Daoy (cell line): ENCODE measurements at regions not wholly inside any gene's neighbourhood (a gene's known extent, or its start where the extent isn't known, plus 50 kb on each side); places are given as distances from the start of the nearest gene placed in this dataset.
A peak's percentile ranks its signal among the peaks of the same experiment; 100 is the strongest.

Experiments
- DNase-seq: peaks from one replicate; pipeline ENCODE4 v3.0.0-alpha.2; 2015; ENCODE audit warnings: low read depth

DNA sequence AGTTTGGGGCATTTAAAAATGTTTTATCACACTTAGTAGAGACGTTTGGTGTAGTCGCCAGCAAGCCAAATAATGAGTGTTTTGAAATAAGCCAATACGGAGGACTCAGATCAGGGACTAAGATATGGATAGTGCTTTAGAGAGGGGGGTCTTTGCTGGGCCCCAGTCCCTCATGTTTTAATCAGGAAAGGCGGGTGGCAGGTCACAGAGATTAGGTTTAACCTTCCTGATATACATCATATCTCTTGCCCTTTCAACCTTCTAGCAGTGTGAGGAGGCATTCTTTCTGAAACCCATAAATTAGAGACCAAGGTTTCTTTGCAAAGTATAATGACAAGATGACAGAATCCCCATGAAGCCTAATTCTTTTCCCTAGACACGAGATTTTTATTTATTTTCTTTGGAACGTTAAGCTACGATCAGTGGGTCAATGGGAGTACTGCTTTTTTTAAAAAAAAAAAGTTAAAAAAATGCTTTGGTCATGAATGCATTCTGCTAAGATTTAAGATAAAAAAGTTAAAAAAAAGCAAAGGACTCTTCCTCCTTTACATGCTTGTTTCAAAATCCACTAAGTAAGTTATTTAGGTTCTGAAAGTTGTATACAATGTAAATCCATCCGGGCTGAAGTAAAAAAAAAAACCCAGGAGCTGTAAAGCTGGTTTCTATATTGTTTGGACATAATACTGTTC lies 572.1 kb upstream of the SALL1 start:
- DNase-seq, result no peak

GRCh38 chr16:51722467-51722866 lies 571.4 kb upstream of the SALL1 start:
- DNase-seq, result no peak

- DNase-seq, result no peak
These were observed 568.3 kb upstream of the SALL1 start for GRCh38 chr16:51719376-51719775.

DNA sequence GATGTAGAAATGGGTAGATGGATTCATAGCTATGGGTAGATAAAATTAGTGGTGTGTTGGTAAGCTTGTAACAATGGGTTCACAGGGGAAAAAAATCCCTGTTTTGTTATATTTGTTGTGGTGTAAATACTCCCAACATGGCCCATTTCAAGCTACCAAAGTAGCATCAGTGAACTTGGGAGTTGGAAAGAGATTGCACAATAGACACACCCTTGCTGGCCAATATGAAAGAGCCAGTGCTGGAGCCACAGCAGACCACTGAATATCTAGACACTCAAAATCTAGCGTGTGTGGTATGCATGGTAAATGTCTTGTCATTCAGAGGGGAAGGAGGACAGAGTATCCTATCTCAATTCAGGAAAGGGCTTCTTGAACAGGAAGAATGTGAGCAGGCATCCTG lies 565.1 kb upstream of the SALL1 start:
- no peak for DNase-seq

- no peak for DNase-seq
These were observed 562.4 kb upstream of the SALL1 start for GRCh38 chr16:51713502-51713901.

GRCh38 chr16:51710905-51711563 lies 560.0 kb upstream of the SALL1 start:
- no peak for DNase-seq

DNA sequence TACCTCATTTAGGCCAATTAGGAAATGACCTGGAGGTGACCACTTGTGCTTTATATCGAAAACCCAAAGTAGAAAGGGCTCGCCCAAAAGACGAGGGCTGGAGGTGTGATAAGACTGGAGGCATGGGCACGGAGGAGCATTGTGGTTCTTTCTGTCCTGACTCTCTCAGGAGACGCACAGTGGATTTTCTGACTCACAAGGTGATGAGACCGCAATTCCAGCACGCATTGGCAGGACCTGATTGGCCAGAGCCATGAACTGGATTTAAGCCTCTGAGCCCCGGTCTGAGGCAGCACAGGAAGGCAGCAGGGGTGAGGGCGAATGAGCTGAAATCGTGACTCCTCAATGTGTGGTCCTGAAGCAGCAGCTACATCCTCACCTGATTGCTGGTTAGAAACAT lies 559.1 kb upstream of the SALL1 start:
- DNase-seq, result peak; percentile 1

DNA sequence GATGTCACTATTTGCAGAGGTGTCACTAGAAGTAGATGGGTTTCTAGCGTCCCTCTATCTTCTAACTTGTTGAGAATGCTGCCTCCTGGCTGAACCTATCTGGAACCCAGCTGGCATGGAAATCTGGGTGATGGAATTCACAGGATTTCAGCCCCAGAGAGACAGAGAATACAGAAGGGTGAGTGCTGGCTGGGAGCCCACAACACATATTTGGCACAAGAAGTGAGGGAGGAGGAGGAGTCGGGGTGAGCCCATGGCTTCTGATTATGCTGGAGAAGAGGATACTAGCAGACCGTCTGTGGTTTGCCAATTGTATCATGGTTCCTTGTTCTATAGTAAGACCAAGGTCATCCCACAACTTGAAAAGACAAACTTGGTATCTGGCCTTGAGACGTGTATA lies 557.8 kb upstream of the SALL1 start:
- DNase-seq, result no peak

- no peak for DNase-seq
These were observed 556.6 kb upstream of the SALL1 start for GRCh38 chr16:51707666-51708065.

DNA sequence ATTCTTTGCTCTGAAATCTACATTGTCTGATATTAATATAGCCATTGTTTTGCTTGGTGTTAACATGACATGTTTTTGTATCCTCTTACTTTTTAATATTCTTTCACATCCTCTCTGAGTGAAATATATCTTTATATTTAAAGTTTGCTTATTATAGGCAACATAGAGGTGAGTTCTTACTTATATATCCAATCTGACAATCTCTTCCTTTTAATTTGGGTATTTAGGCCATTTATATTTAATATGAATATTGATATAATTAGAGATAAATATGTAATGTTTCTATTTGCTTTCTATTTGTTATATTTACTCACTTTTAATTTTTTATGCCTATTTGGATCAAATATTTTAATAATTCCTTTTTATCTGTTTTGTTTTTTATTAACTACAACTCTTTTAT lies 554.1 kb upstream of the SALL1 start:
- no peak for DNase-seq

DNA sequence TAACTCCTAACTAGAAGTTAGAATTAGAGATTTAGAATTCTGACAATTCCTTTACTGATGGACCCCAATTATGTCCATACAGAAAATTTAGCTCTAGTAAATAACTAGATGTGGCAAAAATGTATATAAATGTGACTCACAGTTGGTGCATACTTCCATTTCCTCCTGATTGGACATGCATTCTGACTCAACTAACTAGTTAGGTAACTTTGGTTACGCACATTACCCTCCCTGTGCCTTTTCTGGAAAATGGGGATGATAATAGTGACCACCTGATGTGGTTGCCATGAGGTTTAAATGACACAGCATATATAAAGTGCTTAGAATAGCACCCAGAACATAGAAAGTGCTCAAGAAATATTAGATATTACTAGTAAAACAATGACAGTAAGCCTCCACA lies 550.0 kb upstream of the SALL1 start:
- DNase-seq, result no peak

- DNase-seq, result no peak
These were observed 548.8 kb upstream of the SALL1 start for GRCh38 chr16:51699686-51700396.

DNA sequence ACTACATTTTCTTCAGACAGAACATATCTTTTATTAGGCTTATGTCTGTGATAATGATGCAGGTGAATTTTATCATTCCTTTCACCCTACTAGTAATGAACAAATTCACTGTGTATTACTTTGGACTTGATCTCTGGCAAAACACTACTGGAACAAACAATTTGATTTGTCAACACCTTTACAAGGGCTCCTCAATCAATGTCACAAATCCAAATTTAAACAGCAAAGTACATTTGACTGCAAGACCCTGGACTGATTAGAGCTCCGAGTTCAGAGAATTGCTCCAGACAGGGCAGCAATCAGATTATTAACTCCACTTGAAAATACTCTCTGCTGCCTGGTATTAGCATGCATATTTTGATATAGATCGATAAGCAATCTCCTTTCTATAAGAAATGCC lies 547.6 kb upstream of the SALL1 start:
- no peak for DNase-seq

DNA sequence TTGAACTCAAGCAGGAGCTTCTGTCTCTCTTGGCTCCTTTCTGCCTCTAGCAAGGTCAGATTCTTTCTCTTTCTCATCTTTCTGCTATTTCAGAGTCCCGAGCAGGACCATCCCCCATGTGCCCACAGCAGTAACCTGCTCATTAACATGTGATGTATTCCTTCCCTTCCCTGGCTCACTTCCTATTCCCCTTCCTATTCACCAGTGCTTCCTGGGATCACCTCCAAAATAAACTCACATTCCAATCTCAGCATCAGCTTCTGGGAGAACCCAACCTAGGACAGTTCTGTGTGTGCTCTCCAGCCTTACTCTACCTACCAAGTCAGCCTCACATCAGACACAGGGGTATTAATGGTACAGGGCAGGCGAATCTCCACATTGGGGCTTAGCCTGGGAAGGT lies 546.4 kb upstream of the SALL1 start:
- DNase-seq, result no peak

- no peak for DNase-seq
These were observed 545.3 kb upstream of the SALL1 start for GRCh38 chr16:51696376-51696775.

DNA sequence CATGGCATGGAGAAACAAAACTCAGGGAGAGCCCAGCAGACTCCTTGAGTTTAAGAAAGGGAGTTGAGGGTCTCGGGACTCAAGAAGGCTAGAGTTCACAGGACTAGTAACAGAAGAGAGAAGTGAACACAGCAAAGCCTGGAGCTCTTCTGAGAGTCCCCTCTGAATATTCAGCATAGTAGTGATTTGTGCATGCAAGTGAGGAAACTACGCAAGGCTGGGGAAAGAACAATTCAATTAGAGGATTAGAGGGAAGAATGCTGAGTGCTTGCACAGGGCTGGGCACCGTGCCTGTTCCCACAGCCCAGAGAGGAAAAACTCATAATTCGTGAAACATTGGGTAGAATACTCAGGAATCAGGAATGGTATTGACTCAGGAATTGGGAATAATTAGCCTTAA lies 540.0 kb upstream of the SALL1 start:
- no peak for DNase-seq

DNA sequence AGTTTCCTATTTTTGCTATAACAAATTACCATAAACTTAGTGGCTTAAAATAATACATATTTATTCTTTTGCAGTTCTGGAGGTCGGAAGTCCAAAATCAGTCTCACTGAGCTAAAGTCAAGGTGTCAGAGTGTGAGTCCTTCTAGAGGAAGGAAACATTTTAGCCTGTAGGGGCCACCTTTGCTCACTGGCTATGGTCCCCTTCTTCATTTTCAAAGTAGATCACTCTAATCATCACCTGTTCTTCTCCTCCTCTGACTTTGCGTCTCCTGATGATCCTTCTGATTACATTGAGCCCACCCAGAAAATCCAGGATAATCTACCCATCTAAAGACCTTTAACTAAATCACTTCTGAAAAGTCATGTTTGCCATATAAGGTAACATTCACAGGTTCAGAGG lies 534.4 kb upstream of the SALL1 start:
- no peak for DNase-seq

- DNase-seq, result no peak
These were observed 532.8 kb upstream of the SALL1 start for GRCh38 chr16:51683882-51684281.

DNA sequence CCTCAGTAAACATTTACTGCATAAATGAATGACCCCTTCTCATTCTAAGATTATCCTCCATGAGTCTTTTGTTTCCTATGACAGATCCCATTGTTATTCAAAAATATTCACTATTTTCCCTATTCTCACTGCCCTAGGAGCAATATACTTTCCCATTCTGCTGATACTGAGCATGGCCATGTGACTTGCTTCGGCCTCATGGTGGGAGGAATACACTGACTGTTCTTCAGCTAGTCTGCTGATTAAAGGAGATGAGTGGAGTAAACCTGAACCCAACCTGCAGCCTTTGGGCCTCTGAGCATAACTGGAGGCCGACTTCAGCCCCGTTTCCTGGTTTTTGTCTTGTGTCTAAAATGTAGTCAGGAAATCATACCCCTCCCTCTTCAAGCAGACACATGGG lies 531.8 kb upstream of the SALL1 start:
- no peak for DNase-seq

DNA sequence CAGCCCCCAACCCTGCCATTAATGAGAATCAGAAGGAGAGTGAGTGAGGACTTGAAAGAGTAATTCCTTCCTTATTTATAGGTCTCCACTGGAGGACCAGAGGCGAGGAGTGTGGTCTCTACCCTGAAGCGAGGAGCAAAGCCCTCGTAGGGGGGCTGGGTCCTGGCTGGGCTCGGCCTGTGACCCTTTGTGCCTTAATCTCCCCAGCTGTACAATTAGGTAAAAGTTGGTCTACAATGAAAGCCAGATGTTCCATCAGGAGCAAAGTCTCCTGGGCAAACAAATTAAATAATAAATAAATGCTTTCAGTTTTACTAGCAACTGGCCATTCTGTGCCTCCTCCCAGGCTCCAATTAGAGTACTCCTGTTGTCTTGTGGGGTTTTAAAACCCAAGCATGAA lies 523.5 kb upstream of the SALL1 start:
- no peak for DNase-seq

DNA sequence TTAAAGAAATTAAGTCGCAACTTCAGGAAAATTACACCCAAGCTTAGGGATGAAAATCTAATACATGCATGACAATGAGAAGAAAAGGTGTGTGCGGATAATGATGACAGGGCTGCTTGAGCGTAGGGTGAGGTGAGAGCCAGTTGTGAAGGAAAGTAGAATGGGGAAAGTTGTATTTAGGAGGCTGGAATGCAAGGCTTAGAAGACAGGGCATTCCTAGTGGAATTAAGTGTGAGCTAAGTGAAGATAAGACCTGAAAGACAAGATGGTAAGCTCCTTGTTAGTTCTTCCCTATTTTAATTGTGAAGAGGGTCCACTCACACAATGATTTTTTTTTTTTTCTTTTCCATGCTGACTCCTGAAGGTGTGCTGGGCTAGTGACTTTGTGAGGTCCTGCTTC lies 519.5 kb upstream of the SALL1 start:
- DNase-seq, result no peak

GRCh38 chr16:51666821-51667220 lies 515.8 kb upstream of the SALL1 start:
- no peak for DNase-seq

- no peak for DNase-seq
These were observed 515.0 kb upstream of the SALL1 start for GRCh38 chr16:51666074-51666473.
